22Rv1 (cell line): ENCODE measurements at regions not wholly inside any gene's neighbourhood (a gene's known extent, or its start where the extent isn't known, plus 50 kb on each side); places are given as distances from the start of the nearest gene placed in this dataset.

Source experiments
- CTCF ChIP-seq: fragments of 450-650 bp; IDR thresholded peaks from 2 replicates; pipeline ENCODE4 v1.5.1; 2017; ENCODE audit warnings: mild to moderate bottlenecking
- ZFX ChIP-seq: fragments of 450-650 bp; IDR thresholded peaks from 2 replicates; pipeline ENCODE4 v1.6.1; 2017; ENCODE audit warnings: antibody characterized with exemption, borderline replicate concordance

- TF ChIP-seq CTCF: no peak
- TF ChIP-seq ZFX: no peak
These were observed 1127.1 kb upstream of the DDX18 start for GRCh38 chr2:116687371-116687770.
